Stimulated activated naive CD8-positive, alpha-beta T cell treated with anti-CD3 and anti-CD28 coated beads, Interleukin-15, amount 100 ng/mL, for 72 hours (primary cell): ENCODE measurements at regions not wholly inside any gene's neighbourhood (a gene's known extent, or its start where the extent isn't known, plus 50 kb on each side); places are given as distances from the start of the nearest gene placed in this dataset.
"Not testable (repeated sequence)": the region's sequence is repeated elsewhere in the genome, so short reads cannot be mapped to it uniquely, and the experiment has no call there.

Experiments used
- ATAC-seq: fragments of 150-1000 bp; cut with Tn5 transposase; 2 replicates; pipeline ENCODE4 v1.10.0; 2021; ENCODE audit warnings: mild to moderate bottlenecking, moderate library complexity
- DNase-seq, 2 donors: peaks; one replicate each; pipeline ENCODE4 v3.0.0; 2021 to 2022
- H3K27ac Mint-ChIP-seq, 2 donors: one replicate each; pipeline ENCODE4 v1.8.0; 2022; ENCODE audit warnings: mild to moderate bottlenecking in 2 of 2, mixed read lengths in 2 of 2, moderate library complexity in 2 of 2
- H3K27me3 Mint-ChIP-seq: one replicate; pipeline ENCODE4 v1.8.0; 2022; ENCODE audit warnings: mixed read lengths
- H3K4me1 Mint-ChIP-seq: one replicate; pipeline ENCODE4 v1.8.0; 2022; ENCODE audit warnings: mild to moderate bottlenecking, mixed read lengths
- H3K4me3 Mint-ChIP-seq, 2 donors: one replicate each; pipeline ENCODE4 v1.8.0; 2022; ENCODE audit warnings: mild to moderate bottlenecking in 2 of 2, mixed read lengths in 2 of 2, moderate library complexity in 1 of 2
- H3K9me3 Mint-ChIP-seq, 2 donors: one replicate each; pipeline ENCODE4 v1.8.0; 2022; ENCODE audit warnings: mixed read lengths in 2 of 2

DNA sequence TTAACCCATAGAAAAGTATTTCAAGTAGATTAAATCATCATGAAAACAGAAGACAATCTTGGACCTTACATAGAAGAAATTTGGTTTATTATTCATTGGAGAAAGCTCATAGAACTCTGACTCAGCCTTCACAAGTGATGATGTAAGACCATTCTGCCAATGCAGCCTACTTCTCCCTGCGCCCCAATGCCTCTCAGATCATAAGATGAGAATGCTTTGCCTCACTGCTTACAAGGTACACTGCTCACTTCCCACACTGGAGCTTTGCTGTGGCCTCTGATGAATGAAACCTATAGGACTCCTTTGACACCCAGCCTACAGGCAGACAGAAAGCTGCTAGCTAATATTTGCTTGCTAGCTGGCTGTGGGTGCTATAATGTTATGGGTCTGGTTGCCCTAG lies 569.4 kb upstream of the STEAP1 start:
- no peak for ATAC-seq
- H3K4me3 Mint-ChIP-seq = no peak overlapping the region
- no peak overlapping the region for H3K27ac Mint-ChIP-seq
- no peaks in the 10 kb centered on the region for H3K27me3 Mint-ChIP-seq
- peaks cover 19% of the 10 kb centered on the region in 2 donors for H3K9me3 Mint-ChIP-seq
- DNase-seq = no peak
- H3K4me1 Mint-ChIP-seq = no peaks in the 10 kb centered on the region

DNA sequence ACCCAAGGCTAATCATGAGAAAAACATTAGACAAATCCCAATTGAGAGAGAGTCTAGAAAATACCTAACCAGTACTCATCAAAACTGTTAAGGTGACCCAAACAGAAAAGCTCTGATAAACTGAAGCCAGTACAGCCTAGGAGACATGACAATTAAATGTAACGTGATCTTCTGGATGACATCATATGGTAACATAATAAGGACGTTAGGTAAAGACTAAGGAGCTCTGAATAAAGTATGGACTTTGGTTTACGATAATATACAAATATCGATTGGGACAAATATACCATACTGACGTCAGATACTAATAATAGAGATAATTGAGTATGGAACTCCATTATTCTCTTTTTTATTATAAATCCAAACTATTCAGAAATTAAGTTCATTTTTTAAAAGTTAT lies 561.1 kb upstream of the STEAP1 start:
- Mint-ChIP-seq H3K9me3 (no peaks in the 10 kb centered on the region), H3K27me3 (no peaks in the 10 kb centered on the region), H3K4me3 (no peak overlapping the region), H3K27ac (no peak overlapping the region), H3K4me1 (no peaks in the 10 kb centered on the region)
- ATAC-seq (no peak), DNase-seq (no peak)

DNA sequence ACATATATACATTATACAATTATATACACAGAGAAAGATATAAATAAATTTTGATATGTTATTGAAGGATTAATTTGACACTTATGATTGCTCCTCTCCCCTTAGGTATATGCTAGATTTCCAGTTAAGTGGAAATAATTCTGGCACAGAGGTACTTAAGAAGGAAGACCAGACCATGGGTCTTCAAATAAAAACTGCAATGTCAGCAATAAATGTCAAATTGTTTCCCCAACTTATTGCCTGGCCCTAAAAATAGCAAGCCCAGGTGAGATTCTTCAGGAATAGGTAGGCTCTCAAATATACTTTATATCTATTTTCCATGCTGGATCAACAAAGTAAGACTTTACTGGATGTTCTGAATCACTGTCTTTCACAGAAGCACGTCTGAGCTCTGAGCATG lies 551.3 kb upstream of the STEAP1 start:
- Mint-ChIP-seq H3K4me3 (no peak overlapping the region), H3K27ac (no peak overlapping the region), H3K4me1 (peaks cover 36% of the 10 kb centered on the region), H3K9me3 (peaks cover 14 to 20% of the 10 kb centered on the region in 2 donors), H3K27me3 (no peaks in the 10 kb centered on the region)
- DNase-seq (no peak), ATAC-seq (no peak)

DNA sequence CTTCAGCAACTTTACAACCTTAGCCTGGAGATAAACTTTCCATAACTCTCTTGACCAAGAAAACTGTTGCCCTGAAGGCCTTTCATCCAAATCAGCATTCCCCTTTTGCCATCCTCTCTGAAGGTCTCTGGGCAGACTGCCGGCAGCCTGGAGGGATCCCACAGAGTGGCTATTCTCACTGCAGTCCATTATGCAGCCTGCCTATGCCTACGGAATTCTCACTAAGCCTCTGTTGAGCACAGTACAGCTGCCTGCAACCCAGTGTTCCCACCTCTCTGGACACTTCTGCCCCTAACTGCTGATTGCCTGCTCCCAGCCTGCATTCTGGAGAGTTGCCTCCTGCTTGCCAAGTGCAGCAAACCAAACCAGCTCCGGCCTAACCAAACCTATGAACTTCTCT lies 548.9 kb upstream of the STEAP1 start:
- Mint-ChIP-seq H3K27ac (no peak overlapping the region), H3K4me3 (no peak overlapping the region), H3K9me3 (peaks cover 10 to 15% of the 10 kb centered on the region in 2 donors), H3K4me1 (peaks cover 53% of the 10 kb centered on the region), H3K27me3 (no peaks in the 10 kb centered on the region)
- ATAC-seq (no peak), DNase-seq (no peak)

DNA sequence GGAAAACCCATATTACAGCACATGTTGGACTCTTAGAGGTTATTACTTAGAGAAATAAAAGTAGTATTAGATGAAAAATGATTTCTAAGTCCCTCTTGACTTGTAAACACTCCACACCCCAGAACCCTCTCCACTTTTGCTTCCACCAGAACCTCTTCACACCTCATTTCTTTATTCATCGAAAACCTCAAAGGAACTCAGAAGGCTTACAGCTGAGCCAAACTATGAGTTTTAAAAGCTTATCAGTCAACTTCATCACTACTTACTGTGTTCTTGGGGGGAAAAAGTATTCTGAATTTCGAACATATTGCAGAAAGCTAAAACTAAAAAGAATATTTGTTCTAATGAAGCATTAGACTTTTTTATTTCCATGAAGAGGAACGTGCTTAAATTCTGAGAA lies 547.8 kb upstream of the STEAP1 start:
- ATAC-seq (no peak), DNase-seq (no peak)
- Mint-ChIP-seq H3K27me3 (no peaks in the 10 kb centered on the region), H3K27ac (peak overlapping the region in 1 of 2 donors; percentile 2), H3K4me1 (peaks cover 53% of the 10 kb centered on the region), H3K4me3 (peak overlapping the region; percentile 24 to 45), H3K9me3 (peaks cover 6 to 7% of the 10 kb centered on the region in 2 donors)

DNA sequence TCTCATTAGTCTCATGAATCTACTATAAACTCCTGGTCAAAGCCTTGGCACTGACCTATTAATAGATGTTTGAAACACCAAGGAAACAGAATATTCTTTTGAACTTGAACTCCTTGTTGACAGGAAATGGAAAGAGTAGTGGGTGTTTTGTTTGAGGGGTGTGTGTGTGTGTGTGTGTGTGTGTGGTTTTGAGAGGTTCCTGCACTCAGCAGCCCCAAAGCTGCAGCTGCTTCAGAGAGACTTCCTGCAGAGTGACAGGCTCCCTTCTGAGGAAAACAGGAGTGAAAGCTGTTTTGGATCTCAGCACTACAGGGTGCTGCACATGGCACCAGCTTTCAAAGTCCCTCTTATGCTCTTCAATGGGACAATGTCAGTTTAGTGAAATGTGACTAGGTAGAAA lies 546.5 kb upstream of the STEAP1 start:
- Mint-ChIP-seq H3K27me3 (no peaks in the 10 kb centered on the region), H3K4me3 (peak overlapping the region; percentile 29 to 36), H3K27ac (peak overlapping the region; percentile 55 to 68), H3K4me1 (peaks cover 53% of the 10 kb centered on the region), H3K9me3 (no peaks in the 10 kb centered on the region)
- ATAC-seq (peak; percentile 86), DNase-seq (peak; percentile 26 to 30)

DNA sequence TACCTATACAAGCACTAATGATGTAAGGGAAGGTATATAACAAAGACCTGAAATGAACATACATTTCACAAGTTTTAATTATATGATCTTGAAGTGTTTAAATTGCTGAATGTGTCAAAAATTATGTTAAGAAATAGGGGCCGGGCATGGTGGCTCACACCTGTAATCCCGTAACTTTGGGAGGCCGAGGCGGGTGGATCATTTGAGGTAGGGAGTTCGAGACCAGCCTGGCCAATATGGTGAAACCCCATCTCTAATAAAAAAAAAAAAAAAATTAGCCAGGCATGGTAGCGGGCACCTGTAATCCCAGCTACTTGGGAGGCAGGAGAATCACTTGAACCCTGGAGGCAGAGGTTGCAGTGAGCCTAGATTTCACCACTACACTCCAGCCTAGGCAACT lies 537.4 kb upstream of the STEAP1 start:
- H3K27me3 Mint-ChIP-seq, DNase-seq, ATAC-seq, H3K4me1 Mint-ChIP-seq, H3K27ac Mint-ChIP-seq, H3K9me3 Mint-ChIP-seq, H3K4me3 Mint-ChIP-seq: not testable (repeated sequence)

DNA sequence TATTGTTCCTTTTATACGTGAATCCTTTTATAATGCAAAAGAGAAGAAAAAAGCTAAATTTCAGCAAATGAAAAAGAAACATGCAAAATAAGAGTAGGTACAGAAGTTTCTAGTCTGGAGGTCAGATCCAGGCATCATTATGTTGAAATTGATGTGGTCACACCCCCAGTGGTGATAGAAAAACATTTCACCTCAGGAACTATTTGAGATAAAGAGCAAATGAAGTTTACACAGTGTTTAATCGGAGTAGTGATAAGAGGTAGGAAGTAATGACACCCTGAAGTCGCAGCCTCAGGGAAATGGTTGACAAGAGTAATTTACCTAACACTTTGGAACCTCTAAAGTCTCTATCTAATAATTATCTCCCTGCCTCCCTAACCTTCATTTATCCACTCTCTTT lies 536.0 kb upstream of the STEAP1 start:
- Mint-ChIP-seq H3K4me3 (no peak overlapping the region), H3K27me3 (no peaks in the 10 kb centered on the region), H3K9me3 (no peaks in the 10 kb centered on the region), H3K27ac (no peak overlapping the region), H3K4me1 (peaks cover 22% of the 10 kb centered on the region)
- DNase-seq (no peak), ATAC-seq (no peak)

DNA sequence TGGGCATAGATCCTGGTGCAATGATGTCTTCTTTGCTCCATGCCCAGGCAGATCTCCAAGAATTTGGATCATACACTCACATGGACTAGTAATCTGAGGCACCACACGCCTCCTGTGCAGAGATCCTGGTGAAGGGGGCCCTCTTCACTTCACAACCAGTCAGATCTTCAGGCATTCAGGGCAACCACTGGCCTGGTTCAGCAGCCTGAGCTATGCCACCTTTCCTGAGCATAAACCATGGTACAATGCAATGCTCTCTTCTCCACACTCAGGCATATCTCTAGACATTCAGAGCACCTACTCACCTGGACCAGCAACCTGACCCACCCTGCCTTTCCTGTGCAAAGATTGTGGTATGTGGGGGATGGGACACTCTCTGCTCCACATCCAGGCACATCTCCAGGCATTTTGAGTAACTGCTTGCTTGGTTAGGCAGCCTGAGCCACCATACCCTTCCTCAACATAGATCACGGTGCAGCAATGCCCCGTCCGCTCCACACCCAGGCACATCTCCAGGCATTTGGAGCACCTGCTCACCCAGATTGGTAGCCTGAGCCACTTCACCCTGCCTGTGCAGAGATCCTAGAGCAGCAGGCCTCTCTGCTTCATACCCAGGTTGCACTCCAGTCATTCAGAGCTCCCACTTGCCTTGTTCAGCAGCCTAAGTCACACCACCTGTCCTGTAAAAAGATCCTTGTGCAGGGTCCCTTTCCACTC lies 532.2 kb upstream of the STEAP1 start:
- H3K9me3 Mint-ChIP-seq = peaks cover 0 to 7% of the 10 kb centered on the region in 2 donors
- H3K4me3 Mint-ChIP-seq = no peak overlapping the region
- H3K27ac Mint-ChIP-seq = peak overlapping the region in 1 of 2 donors; percentile 85
- ATAC-seq (peak; percentile 53), DNase-seq (no peak)
- H3K27me3 Mint-ChIP-seq = no peaks in the 10 kb centered on the region
- H3K4me1 Mint-ChIP-seq = peaks cover 22% of the 10 kb centered on the region

DNA sequence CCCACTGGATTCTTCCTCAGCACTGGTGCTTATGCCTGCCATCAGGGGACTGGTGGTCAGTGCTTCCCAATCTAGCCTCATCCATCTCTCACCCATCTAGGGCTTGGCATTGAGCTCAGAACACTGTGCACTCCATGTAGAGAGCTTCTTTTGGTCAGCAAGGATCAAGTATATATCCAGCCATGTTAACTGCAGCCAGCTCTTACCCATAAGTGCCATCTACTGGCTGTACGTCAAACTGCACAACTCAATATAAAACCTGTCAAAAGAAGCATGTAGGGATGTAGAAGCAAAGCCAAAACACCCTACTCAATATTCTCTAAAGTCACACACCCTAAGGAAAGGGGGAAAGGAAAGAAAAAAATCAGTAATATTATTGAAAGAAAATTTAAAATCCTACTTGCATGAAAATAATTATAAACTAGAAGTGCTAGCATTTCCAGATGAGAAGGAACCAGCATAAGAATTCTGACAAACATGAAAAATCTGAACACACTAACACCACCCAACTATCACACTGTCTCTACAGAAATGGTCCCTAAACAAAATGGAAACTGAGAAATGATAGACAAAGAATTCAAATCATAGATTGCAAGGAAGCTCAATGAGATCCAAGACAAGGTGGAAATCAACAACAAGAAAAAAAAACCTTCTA lies 531.1 kb upstream of the STEAP1 start:
- H3K27ac Mint-ChIP-seq = no peak overlapping the region
- peaks cover 22% of the 10 kb centered on the region for H3K4me1 Mint-ChIP-seq
- no peaks in the 10 kb centered on the region for H3K27me3 Mint-ChIP-seq
- peaks cover 0 to 7% of the 10 kb centered on the region in 2 donors for H3K9me3 Mint-ChIP-seq
- peak; percentile 74 for ATAC-seq
- peak; percentile 26 to 30 for DNase-seq
- no peak overlapping the region for H3K4me3 Mint-ChIP-seq

DNA sequence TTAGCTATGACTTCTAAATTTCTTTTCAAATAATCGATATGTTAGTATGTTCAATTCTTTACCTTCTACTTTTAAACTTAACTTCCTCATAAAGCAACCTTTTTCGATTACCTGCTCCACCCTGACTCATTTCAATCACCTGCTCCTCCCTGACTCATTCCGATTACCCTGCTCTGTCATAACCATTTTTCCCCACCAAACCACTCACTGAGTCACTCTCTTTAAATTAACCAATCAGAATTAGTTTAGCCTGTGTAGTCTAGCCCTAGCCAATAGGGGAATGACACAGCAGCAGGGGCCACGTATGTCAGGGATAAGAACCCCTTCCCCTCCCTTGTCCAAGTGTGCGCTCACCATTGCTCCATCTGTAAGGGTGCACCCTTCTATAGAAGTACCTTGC lies 530.1 kb upstream of the STEAP1 start:
- ATAC-seq, H3K9me3 Mint-ChIP-seq, H3K27ac Mint-ChIP-seq, H3K4me3 Mint-ChIP-seq, DNase-seq, H3K27me3 Mint-ChIP-seq: not testable (repeated sequence)
- H3K4me1 Mint-ChIP-seq = peaks cover 22% of the 10 kb centered on the region

DNA sequence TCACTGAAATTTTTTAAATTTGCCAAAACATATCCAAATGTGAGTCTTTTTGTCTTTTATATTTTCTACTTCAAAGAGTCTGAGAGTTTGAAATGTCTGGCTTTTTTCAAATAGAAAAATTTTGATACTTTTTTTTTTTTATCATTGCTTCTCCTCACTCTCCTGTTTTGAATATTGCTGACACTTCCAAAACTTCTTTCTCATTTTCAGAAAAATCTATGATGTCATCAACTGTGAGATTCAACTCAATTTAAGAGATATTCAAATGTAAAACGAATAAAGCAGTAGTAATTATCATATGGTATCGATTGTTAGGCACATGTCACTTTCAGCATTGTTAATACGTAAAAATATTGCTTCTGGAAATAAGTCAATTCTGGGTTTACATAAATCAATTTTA lies 505.8 kb upstream of the STEAP1 start:
- DNase-seq (no peak), ATAC-seq (no peak)
- no peaks in the 10 kb centered on the region for H3K9me3 Mint-ChIP-seq
- H3K27me3 Mint-ChIP-seq = no peaks in the 10 kb centered on the region
- no peaks in the 10 kb centered on the region for H3K4me1 Mint-ChIP-seq
- H3K27ac Mint-ChIP-seq = no peak overlapping the region
- H3K4me3 Mint-ChIP-seq = no peak overlapping the region

DNA sequence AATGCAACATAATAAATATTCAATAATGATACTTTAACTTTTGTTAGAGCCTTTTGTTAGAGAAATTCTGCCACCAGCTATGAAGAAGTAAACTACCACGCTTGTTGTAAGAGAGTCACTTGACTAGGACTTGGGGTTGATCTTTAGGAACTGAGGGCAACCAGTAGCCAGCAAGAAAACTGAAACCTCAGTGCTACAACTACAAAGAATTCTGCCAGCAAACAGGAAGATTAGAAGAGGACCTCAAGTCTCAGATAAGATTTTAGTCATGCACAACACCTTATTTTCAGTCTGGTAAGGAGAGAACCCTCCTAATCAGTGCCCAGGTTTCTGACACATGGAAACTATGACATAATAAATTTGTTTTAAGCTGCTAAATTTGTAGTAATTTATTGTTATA lies 498.3 kb upstream of the STEAP1 start:
- no peak overlapping the region for H3K27ac Mint-ChIP-seq
- no peak overlapping the region for H3K4me3 Mint-ChIP-seq
- H3K9me3 Mint-ChIP-seq = no peaks in the 10 kb centered on the region
- ATAC-seq (no peak), DNase-seq (no peak)
- H3K27me3 Mint-ChIP-seq = no peaks in the 10 kb centered on the region
- no peaks in the 10 kb centered on the region for H3K4me1 Mint-ChIP-seq

DNA sequence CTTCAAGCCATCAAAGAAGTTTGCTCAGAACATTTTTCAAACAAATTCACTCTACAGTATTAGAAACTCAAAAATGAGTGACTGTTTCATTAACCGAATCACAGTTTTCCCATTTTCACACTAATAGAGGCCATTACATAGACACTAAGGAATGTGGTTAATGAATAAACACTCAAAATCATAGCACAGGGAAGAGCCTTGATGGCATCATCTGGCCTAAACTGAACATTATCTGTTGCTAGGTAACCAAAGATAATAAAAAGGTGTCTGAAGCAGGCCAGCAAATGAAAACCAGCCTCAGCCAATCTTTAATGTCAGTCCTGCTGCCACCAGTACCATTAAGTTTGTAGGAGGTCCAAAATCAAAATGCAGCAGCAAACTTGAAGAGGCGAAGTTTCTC lies 492.4 kb upstream of the STEAP1 start:
- Mint-ChIP-seq H3K27ac (no peak overlapping the region), H3K4me3 (no peak overlapping the region), H3K27me3 (no peaks in the 10 kb centered on the region), H3K9me3 (no peaks in the 10 kb centered on the region), H3K4me1 (no peaks in the 10 kb centered on the region)
- ATAC-seq (no peak), DNase-seq (no peak)

DNA sequence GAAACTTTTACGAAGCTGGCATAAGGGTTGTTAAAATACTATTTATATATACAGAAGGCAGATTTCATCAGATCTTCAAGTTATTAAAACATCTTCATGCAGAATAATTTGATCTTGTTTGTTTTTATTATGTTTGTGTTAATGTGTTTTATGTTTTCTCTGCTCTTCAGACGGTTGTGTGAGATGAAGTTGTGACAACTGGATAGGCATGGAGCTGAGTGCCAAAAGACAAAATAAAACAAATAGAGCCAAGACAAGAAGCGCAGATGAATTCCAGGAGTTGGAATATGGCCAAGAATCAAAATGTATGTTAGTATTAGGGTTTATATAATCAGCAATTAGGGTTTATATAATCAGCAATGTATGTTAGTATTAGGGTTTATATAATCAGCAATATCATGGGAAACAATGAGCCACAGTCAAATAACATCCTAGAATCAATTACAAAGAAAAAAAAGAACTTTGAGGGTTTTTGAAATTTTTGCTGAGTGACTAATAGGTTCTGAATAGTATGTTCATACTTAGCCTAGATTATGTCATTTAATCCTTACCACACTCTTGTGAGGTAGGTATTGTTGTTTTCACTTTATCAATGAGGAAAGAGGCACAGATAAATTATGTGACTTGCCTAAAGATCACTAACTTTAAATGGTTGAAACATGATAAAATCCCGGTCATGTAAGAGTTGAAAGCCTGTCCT lies 488.0 kb upstream of the STEAP1 start:
- Mint-ChIP-seq H3K4me3 (no peak overlapping the region), H3K27me3 (no peaks in the 10 kb centered on the region), H3K4me1 (no peaks in the 10 kb centered on the region), H3K9me3 (no peaks in the 10 kb centered on the region), H3K27ac (no peak overlapping the region)
- DNase-seq = no peak
- no peak for ATAC-seq

DNA sequence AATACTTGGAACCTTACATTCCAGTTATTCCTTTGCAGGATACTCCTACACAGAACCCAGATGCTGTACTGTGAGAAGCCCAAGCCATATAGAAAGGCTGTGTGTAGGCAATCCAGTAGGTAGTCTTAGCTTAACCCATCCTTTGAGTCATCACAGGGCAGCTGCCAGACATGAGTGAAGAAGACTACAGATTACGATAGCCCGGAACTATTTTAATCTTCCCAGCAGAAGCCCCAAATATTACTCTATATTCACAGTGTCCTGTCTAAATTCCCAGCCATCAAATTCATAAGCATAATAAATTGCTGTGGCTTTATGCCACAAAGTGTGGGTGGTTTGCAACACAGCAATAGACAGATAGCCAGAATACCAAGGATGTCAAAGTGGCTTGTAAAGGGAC lies 474.1 kb upstream of the STEAP1 start:
- H3K4me3 Mint-ChIP-seq = no peak overlapping the region
- no peaks in the 10 kb centered on the region for H3K4me1 Mint-ChIP-seq
- no peak overlapping the region for H3K27ac Mint-ChIP-seq
- ATAC-seq (no peak), DNase-seq (no peak)
- H3K27me3 Mint-ChIP-seq = no peaks in the 10 kb centered on the region
- no peaks in the 10 kb centered on the region for H3K9me3 Mint-ChIP-seq
